Neural progenitor cell (in vitro differentiated cells): ENCODE measurements at regions not wholly inside any gene's neighbourhood (a gene's known extent, or its start where the extent isn't known, plus 50 kb on each side); places are given as distances from the start of the nearest gene placed in this dataset.

Experiments used
- DNase-seq: peaks from one replicate; pipeline ENCODE4 v3.0.0-alpha.2; 2016; ENCODE audit warnings: low spot score
- H2AFZ ChIP-seq: fragments of 200-600 bp; sonication (generic); replicated peaks from 2 replicates; pipeline ENCODE4 v1.6.1; 2016; ENCODE audit warnings: antibody characterized with exemption
- H3F3A ChIP-seq: fragments of 200-600 bp; sonication (generic); 2 replicates; pipeline ENCODE4 v1.6.1; 2016; ENCODE audit warnings: antibody characterized with exemption, low read depth
- H3K27ac ChIP-seq: fragments of 200-600 bp; sonication (generic); 2 replicates; pipeline ENCODE4 v1.5.1; 2016; ENCODE audit warnings: mild to moderate bottlenecking
- H3K27me3 ChIP-seq: fragments of 200-600 bp; sonication (generic); 2 replicates; pipeline ENCODE4 v1.6.1; 2016; ENCODE audit warnings: mild to moderate bottlenecking, moderate library complexity
- H3K36me3 ChIP-seq: fragments of 200-600 bp; sonication (generic); 2 replicates; pipeline ENCODE4 v1.5.1; 2016
- H3K4me1 ChIP-seq: fragments of 200-600 bp; sonication (generic); 2 replicates; pipeline ENCODE4 v1.6.1; 2016; ENCODE audit warnings: mixed run types
- H3K4me2 ChIP-seq: fragments of 200-600 bp; sonication (generic); 2 replicates; pipeline ENCODE4 v1.6.1; 2016
- H3K4me3 ChIP-seq: fragments of 200-600 bp; sonication (generic); 2 replicates; pipeline ENCODE4 v1.5.1; 2016
- H3K79me2 ChIP-seq: fragments of 200-600 bp; sonication (generic); 2 replicates; pipeline ENCODE4 v1.6.1; 2016; ENCODE audit warnings: low read depth
- H3K9ac ChIP-seq: fragments of 200-600 bp; sonication (generic); 2 replicates; pipeline ENCODE4 v1.6.1; 2016
- H3K9me3 ChIP-seq: fragments of 200-600 bp; sonication (generic); 2 replicates; pipeline ENCODE4 v1.5.1; 2016; ENCODE audit warnings: low read depth
- H4K20me1 ChIP-seq: fragments of 200-600 bp; sonication (generic); 2 replicates; pipeline ENCODE4 v1.6.1; 2016; ENCODE audit warnings: low read depth
- H3K27ac Mint-ChIP-seq: 3 replicates; pipeline ENCODE4 v1.8.0; 2021; ENCODE audit warnings: mixed read lengths
- H3K27me3 Mint-ChIP-seq: 2 replicates; pipeline ENCODE4 v1.8.0; 2022; ENCODE audit warnings: low read depth, mild to moderate bottlenecking, inconsistent platforms, moderate library complexity, mixed read lengths; ENCODE audit not compliant: insufficient read depth
- H3K36me3 Mint-ChIP-seq: 3 replicates; pipeline ENCODE4 v1.8.0; 2021; ENCODE audit warnings: mixed read lengths
- H3K4me1 Mint-ChIP-seq: 3 replicates; pipeline ENCODE4 v1.8.0; 2021; ENCODE audit warnings: mixed read lengths
- H3K4me3 Mint-ChIP-seq: 3 replicates; pipeline ENCODE4 v1.8.0; 2021; ENCODE audit warnings: mild to moderate bottlenecking, moderate library complexity, mixed read lengths
- H3K9me3 Mint-ChIP-seq: 3 replicates; pipeline ENCODE4 v1.8.0; 2020; ENCODE audit warnings: mixed read lengths
- CTCF ChIP-seq: fragments of 200-600 bp; sonication (generic); IDR thresholded peaks from 2 replicates; pipeline ENCODE4 v1.5.1; 2017; ENCODE audit warnings: antibody characterized with exemption, mild to moderate bottlenecking
- EZH2 ChIP-seq: fragments of 200-600 bp; sonication (generic); IDR thresholded peaks from 2 replicates; pipeline ENCODE4 v1.6.1; 2017; ENCODE audit warnings: antibody characterized with exemption, mild to moderate bottlenecking, moderate library complexity
- EZH2phosphoT487 ChIP-seq: fragments of 200-600 bp; sonication (generic); IDR thresholded peaks from 2 replicates; pipeline ENCODE4 v1.6.1; 2017; ENCODE audit warnings: antibody characterized with exemption

- Histone ChIP-seq H2AFZ (no peak overlapping the region), H3K9ac (no peak overlapping the region), H3K4me2 (no peak overlapping the region), H3K27me3 (no peaks in the 10 kb centered on the region), H3K27ac (no peak overlapping the region), H3K4me3 (no peak overlapping the region), H3F3A (no peaks in the 10 kb centered on the region), H3K36me3 (no peaks in the 10 kb centered on the region), H3K79me2 (no peaks in the 10 kb centered on the region), H3K4me1 (no peaks in the 10 kb centered on the region), H3K9me3 (no peaks in the 10 kb centered on the region), H4K20me1 (no peaks in the 10 kb centered on the region)
- no peaks in the 10 kb centered on the region for H3K36me3 Mint-ChIP-seq
- H3K4me1 Mint-ChIP-seq: peaks cover 22% of the 10 kb centered on the region
- H3K27me3 Mint-ChIP-seq: peaks cover 2% of the 10 kb centered on the region
- TF ChIP-seq CTCF (no peak), EZH2 (no peak), EZH2phosphoT487 (no peak)
- H3K9me3 Mint-ChIP-seq: no peaks in the 10 kb centered on the region
- no peak overlapping the region for H3K27ac Mint-ChIP-seq
- H3K4me3 Mint-ChIP-seq: no peak overlapping the region
- DNase-seq: no peak
These were observed 351.2 kb upstream of the ERCC4 start for GRCh38 chr16:13568803-13569202.

- peaks cover under 1% of the 10 kb centered on the region for H3K9me3 Mint-ChIP-seq
- TF ChIP-seq EZH2: no peak
- no peak for TF ChIP-seq EZH2phosphoT487
- no peak for TF ChIP-seq CTCF
- H3K36me3 Mint-ChIP-seq: no peaks in the 10 kb centered on the region
- peaks cover 22% of the 10 kb centered on the region for H3K4me1 Mint-ChIP-seq
- Histone ChIP-seq H3K9me3 (no peaks in the 10 kb centered on the region), H3K4me2 (no peak overlapping the region), H3K4me3 (no peak overlapping the region), H3K27ac (no peak overlapping the region), H2AFZ (no peak overlapping the region), H3K9ac (no peak overlapping the region), H3F3A (no peaks in the 10 kb centered on the region), H3K79me2 (no peaks in the 10 kb centered on the region), H4K20me1 (no peaks in the 10 kb centered on the region), H3K36me3 (no peaks in the 10 kb centered on the region), H3K4me1 (no peaks in the 10 kb centered on the region), H3K27me3 (no peaks in the 10 kb centered on the region)
- H3K4me3 Mint-ChIP-seq: no peak overlapping the region
- DNase-seq: no peak
- H3K27me3 Mint-ChIP-seq: no peaks in the 10 kb centered on the region
- no peak overlapping the region for H3K27ac Mint-ChIP-seq
These were observed 350.0 kb upstream of the ERCC4 start for GRCh38 chr16:13569986-13570385.

- no peaks in the 10 kb centered on the region for H4K20me1 ChIP-seq
- H3K36me3 Mint-ChIP-seq: no peaks in the 10 kb centered on the region
- no peaks in the 10 kb centered on the region for H3K9me3 ChIP-seq
- no peak overlapping the region for H3K4me3 ChIP-seq
- no peaks in the 10 kb centered on the region for H3F3A ChIP-seq
- TF ChIP-seq EZH2phosphoT487: no peak
- TF ChIP-seq CTCF: no peak
- no peak for TF ChIP-seq EZH2
- no peaks in the 10 kb centered on the region for H3K36me3 ChIP-seq
- H3K4me1 Mint-ChIP-seq: peaks cover 22% of the 10 kb centered on the region
- H3K9ac ChIP-seq: no peak overlapping the region
- H3K4me3 Mint-ChIP-seq: no peak overlapping the region
- H2AFZ ChIP-seq: no peak overlapping the region
- peaks cover 3% of the 10 kb centered on the region for H3K9me3 Mint-ChIP-seq
- no peak for DNase-seq
- H3K4me2 ChIP-seq: no peak overlapping the region
- no peaks in the 10 kb centered on the region for H3K27me3 ChIP-seq
- H3K27ac ChIP-seq: no peak overlapping the region
- H3K27me3 Mint-ChIP-seq: no peaks in the 10 kb centered on the region
- no peak overlapping the region for H3K27ac Mint-ChIP-seq
- no peaks in the 10 kb centered on the region for H3K79me2 ChIP-seq
- H3K4me1 ChIP-seq: no peaks in the 10 kb centered on the region
These were observed 348.9 kb upstream of the ERCC4 start for GRCh38 chr16:13571036-13571435.
